HG02840 (cell line): ENCODE measurements at regions not wholly inside any gene's neighbourhood (a gene's known extent, or its start where the extent isn't known, plus 50 kb on each side); places are given as distances from the start of the nearest gene placed in this dataset.
"Not testable (repeated sequence)": the region's sequence is repeated elsewhere in the genome, so short reads cannot be mapped to it uniquely, and the experiment has no call there.

Experiments
- ATAC-seq: cut with Tn5 transposase; IDR thresholded peaks from one replicate; pipeline ENCODE4 v1.9.1; 2021; ENCODE audit warnings: mild to moderate bottlenecking, moderate library complexity, moderate number of reproducible peaks; ENCODE audit not compliant: unreplicated experiment, low FRiP score

- ATAC-seq = no peak
Observed at GRCh38 chr5:166624573-166624972, 1666.9 kb upstream of the WWC1 start.

- ATAC-seq = no peak
Observed at GRCh38 chr5:166625210-166625865, 1666.1 kb upstream of the WWC1 start.

- ATAC-seq = no peak
Observed at GRCh38 chr5:166637295-166637694, 1654.2 kb upstream of the WWC1 start.

- no peak for ATAC-seq
Observed at GRCh38 chr5:166639151-166639550, 1652.3 kb upstream of the WWC1 start.

- not testable (repeated sequence) for ATAC-seq
Observed at GRCh38 chr5:166640136-166640535, 1651.3 kb upstream of the WWC1 start.

GRCh38 chr5:166648736-166649135 lies 1642.7 kb upstream of the WWC1 start:
- ATAC-seq = no peak

GRCh38 chr5:166649676-166650075 lies 1641.8 kb upstream of the WWC1 start:
- no peak for ATAC-seq

- ATAC-seq = no peak
Observed at GRCh38 chr5:166651234-166651633, 1640.2 kb upstream of the WWC1 start.

GRCh38 chr5:166671811-166672210 lies 1619.6 kb upstream of the WWC1 start:
- no peak for ATAC-seq

GRCh38 chr5:166672431-166672830 lies 1619.0 kb upstream of the WWC1 start:
- ATAC-seq = no peak

- no peak for ATAC-seq
Observed at GRCh38 chr5:166677891-166678290, 1613.6 kb upstream of the WWC1 start.

GRCh38 chr5:166679331-166679730 lies 1612.1 kb upstream of the WWC1 start:
- no peak for ATAC-seq

- no peak for ATAC-seq
Observed at GRCh38 chr5:166695326-166695725, 1596.1 kb upstream of the WWC1 start.

- no peak for ATAC-seq
Observed at GRCh38 chr5:166708291-166708690, 1583.2 kb upstream of the WWC1 start.

GRCh38 chr5:166709691-166710090 lies 1581.8 kb upstream of the WWC1 start:
- no peak for ATAC-seq

GRCh38 chr5:166710271-166710670 lies 1581.2 kb upstream of the WWC1 start:
- ATAC-seq = no peak

GRCh38 chr5:166712447-166713185 lies 1578.8 kb upstream of the WWC1 start:
- no peak for ATAC-seq

- ATAC-seq = no peak
Observed at GRCh38 chr5:166713295-166713694, 1578.2 kb upstream of the WWC1 start.

GRCh38 chr5:166716856-166717492 lies 1574.5 kb upstream of the WWC1 start:
- no peak for ATAC-seq

GRCh38 chr5:166719991-166720390 lies 1571.5 kb upstream of the WWC1 start:
- no peak for ATAC-seq

GRCh38 chr5:166722939-166723338 lies 1568.5 kb upstream of the WWC1 start:
- no peak for ATAC-seq

- ATAC-seq = no peak
Observed at GRCh38 chr5:166724284-166724683, 1567.2 kb upstream of the WWC1 start.
